Cardiac muscle cell (in vitro differentiated cells and primary cell): ENCODE measurements at regions not wholly inside any gene's neighbourhood (a gene's known extent, or its start where the extent isn't known, plus 50 kb on each side); places are given as distances from the start of the nearest gene placed in this dataset.

Experiments used
- DNase-seq, 2 donors: peaks; one replicate each; pipeline versions ENCODE4 v3.0.0 to v3.0.0-alpha.2; 2010 to 2017; ENCODE audit warnings: low read depth in 1 of 2, low spot score in 1 of 2
- H3K27ac ChIP-seq: fragments of 200-600 bp; sonication (generic); 2 replicates; pipeline ENCODE4 v1.5.1; 2016
- H3K27me3 ChIP-seq: fragments of 200-600 bp; sonication (generic); 2 replicates; pipeline ENCODE4 v1.6.0; 2016; ENCODE audit warnings: control low read depth
- H3K36me3 ChIP-seq: fragments of 200-600 bp; sonication (generic); 2 replicates; pipeline ENCODE4 v1.5.1; 2016; ENCODE audit warnings: control low read depth
- H3K4me1 ChIP-seq: fragments of 200-600 bp; sonication (generic); 2 replicates; pipeline ENCODE4 v1.8.1; 2017; ENCODE audit warnings: low read depth, mild to moderate bottlenecking, mixed run types
- H3K4me3 ChIP-seq: fragments of 200-600 bp; sonication (generic); 2 replicates; pipeline ENCODE4 v1.5.1; 2016; ENCODE audit warnings: mild to moderate bottlenecking
- H3K9me3 ChIP-seq: fragments of 200-600 bp; sonication (generic); 2 replicates; pipeline ENCODE4 v1.5.1; 2017; ENCODE audit warnings: low read depth, mild to moderate bottlenecking, control low read depth
- CTCF ChIP-seq: IDR thresholded peaks from 2 replicates; pipeline ENCODE4 v1.5.1; 2012; ENCODE audit warnings: low read depth, mild to moderate bottlenecking, low read length

DNA sequence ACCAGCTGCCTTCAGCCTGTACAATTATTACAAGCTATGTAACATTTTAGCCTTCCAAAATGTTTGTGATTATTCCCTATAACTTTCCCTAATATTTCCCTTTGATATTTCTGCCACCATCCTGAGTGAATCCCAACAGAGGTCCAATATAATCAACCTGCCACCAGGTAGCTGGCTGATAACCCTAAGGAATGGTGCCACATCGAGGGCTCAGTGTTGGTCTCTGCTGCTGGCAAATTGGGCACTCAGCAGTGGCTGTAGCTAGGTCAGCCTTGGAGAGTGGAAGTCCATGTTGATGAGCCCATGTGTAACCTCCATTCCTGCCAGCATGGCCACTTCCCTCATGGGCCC lies 121.2 kb downstream of the ZNF280B start:
- TF ChIP-seq CTCF: no peak
- no peaks in the 10 kb centered on the region for H3K4me1 ChIP-seq
- no peaks in the 10 kb centered on the region for H3K36me3 ChIP-seq
- H3K4me3 ChIP-seq: no peak overlapping the region
- no peaks in the 10 kb centered on the region for H3K27me3 ChIP-seq
- no peaks in the 10 kb centered on the region for H3K9me3 ChIP-seq
- no peak overlapping the region for H3K27ac ChIP-seq
- no peak for DNase-seq

DNA sequence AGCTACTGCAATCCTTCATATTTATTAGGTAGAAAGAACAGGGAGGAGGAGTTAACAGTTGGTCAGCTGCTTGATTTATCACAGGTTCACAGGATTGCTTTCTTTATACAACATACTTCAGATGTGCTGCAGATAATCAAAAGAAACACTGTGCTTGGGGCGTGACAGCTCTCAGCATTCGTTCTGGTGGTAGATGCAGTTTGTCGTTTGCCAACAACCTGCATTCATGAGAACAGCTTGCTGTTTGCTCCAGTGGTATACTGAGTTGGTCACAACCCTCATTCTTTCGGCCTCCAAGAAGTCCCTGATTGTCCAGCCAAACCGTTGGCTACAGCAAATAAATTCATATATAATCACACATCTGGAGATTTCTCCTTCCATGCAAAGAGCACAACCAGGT lies 120.5 kb downstream of the ZNF280B start:
- no peak overlapping the region for H3K4me3 ChIP-seq
- no peaks in the 10 kb centered on the region for H3K9me3 ChIP-seq
- DNase-seq: no peak
- H3K27ac ChIP-seq: no peak overlapping the region
- no peaks in the 10 kb centered on the region for H3K36me3 ChIP-seq
- H3K27me3 ChIP-seq: no peaks in the 10 kb centered on the region
- H3K4me1 ChIP-seq: no peaks in the 10 kb centered on the region
- TF ChIP-seq CTCF: no peak

GRCh38 chr22:22388494-22388893 lies 120.0 kb downstream of the ZNF280B start:
- no peaks in the 10 kb centered on the region for H3K27me3 ChIP-seq
- no peaks in the 10 kb centered on the region for H3K4me1 ChIP-seq
- no peak overlapping the region for H3K4me3 ChIP-seq
- TF ChIP-seq CTCF: no peak
- DNase-seq: no peak
- no peaks in the 10 kb centered on the region for H3K36me3 ChIP-seq
- no peak overlapping the region for H3K27ac ChIP-seq
- H3K9me3 ChIP-seq: no peaks in the 10 kb centered on the region

GRCh38 chr22:22389467-22389866 lies 119.1 kb downstream of the ZNF280B start:
- Histone ChIP-seq H3K4me1 (no peaks in the 10 kb centered on the region), H3K27ac (no peak overlapping the region), H3K36me3 (no peaks in the 10 kb centered on the region), H3K4me3 (no peak overlapping the region), H3K27me3 (no peaks in the 10 kb centered on the region), H3K9me3 (peaks cover 3% of the 10 kb centered on the region)
- DNase-seq: no peak
- no peak for TF ChIP-seq CTCF

GRCh38 chr22:22390989-22391388 lies 117.6 kb downstream of the ZNF280B start:
- peaks cover 3% of the 10 kb centered on the region for H3K9me3 ChIP-seq
- no peak overlapping the region for H3K4me3 ChIP-seq
- no peaks in the 10 kb centered on the region for H3K4me1 ChIP-seq
- H3K36me3 ChIP-seq: no peaks in the 10 kb centered on the region
- DNase-seq: no peak
- TF ChIP-seq CTCF: no peak
- H3K27ac ChIP-seq: no peak overlapping the region
- no peaks in the 10 kb centered on the region for H3K27me3 ChIP-seq

DNA sequence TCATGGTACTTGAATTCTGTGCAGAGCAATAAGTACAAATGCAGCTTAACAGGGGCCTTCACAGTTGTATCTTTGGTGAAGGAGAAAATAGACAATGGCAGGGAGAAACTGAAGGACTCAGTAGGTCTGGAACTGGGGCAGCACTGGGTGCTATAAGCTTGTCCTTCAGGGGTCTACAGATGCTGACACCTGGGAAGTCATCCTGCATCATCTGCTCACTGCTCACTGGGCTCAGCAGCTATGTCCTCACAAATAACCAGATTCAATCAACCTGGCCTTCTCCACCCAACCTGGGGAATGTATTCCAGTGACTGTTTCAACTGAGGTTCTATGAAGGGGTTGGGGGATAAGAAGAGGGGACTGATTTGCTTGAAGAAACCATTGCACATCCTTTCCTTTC lies 117.0 kb downstream of the ZNF280B start:
- TF ChIP-seq CTCF: no peak
- H3K27me3 ChIP-seq: no peaks in the 10 kb centered on the region
- H3K27ac ChIP-seq: no peak overlapping the region

More for the DNA sequence above, 117.0 kb downstream of the ZNF280B start:
- peaks cover 3% of the 10 kb centered on the region for H3K9me3 ChIP-seq
- H3K36me3 ChIP-seq: no peaks in the 10 kb centered on the region
- no peaks in the 10 kb centered on the region for H3K4me1 ChIP-seq
- no peak overlapping the region for H3K4me3 ChIP-seq
- DNase-seq: no peak
